DND-41 (cell line): ENCODE measurements at regions not wholly inside any gene's neighbourhood (a gene's known extent, or its start where the extent isn't known, plus 50 kb on each side); places are given as distances from the start of the nearest gene placed in this dataset.

Source experiments
- ATAC-seq: fragments of 200-7000 bp; cut with Tn5 transposase; 3 replicates; pipeline ENCODE4 v1.9.1; 2021; ENCODE audit warnings: low read depth; ENCODE audit not compliant: insufficient read depth
- DNase-seq: peaks from one replicate; pipeline ENCODE4 v3.0.0-alpha.2; 2020
- H2AFZ ChIP-seq: 2 replicates; pipeline ENCODE4 v1.6.0; 2012; ENCODE audit warnings: low read depth, low read length
- H3K27ac ChIP-seq: 2 replicates; pipeline ENCODE4 v1.5.1; 2012; ENCODE audit warnings: low read length, inconsistent platforms
- H3K27me3 ChIP-seq: fragments of 200-600 bp; sonication (generic); 2 replicates; pipeline ENCODE4 v1.6.0; 2012; ENCODE audit warnings: low read length, mild to moderate bottlenecking, inconsistent platforms; ENCODE audit not compliant: insufficient read depth, poor library complexity
- H3K36me3 ChIP-seq: 2 replicates; pipeline ENCODE4 v1.5.1; 2012; ENCODE audit warnings: low read length, inconsistent platforms; ENCODE audit not compliant: insufficient read depth
- H3K4me1 ChIP-seq: 2 replicates; pipeline ENCODE4 v1.5.1; 2012; ENCODE audit warnings: mild to moderate bottlenecking, low read length; ENCODE audit not compliant: insufficient read depth
- H3K4me2 ChIP-seq: 2 replicates; pipeline ENCODE4 v1.6.0; 2012; ENCODE audit warnings: mild to moderate bottlenecking, moderate library complexity, low read length, inconsistent platforms; ENCODE audit not compliant: insufficient read depth
- H3K4me3 ChIP-seq, 2 experiments: fragments of 200-600 bp in 1 of 2; shearing (Covaris generic) in 1 of 2; 2 replicates each; pipeline ENCODE4 v1.5.1; 2012 to 2016; ENCODE audit warnings: inconsistent platforms in 2 of 2, low read length in 2 of 2, mild to moderate bottlenecking in 2 of 2, low read depth in 1 of 2, moderate library complexity in 1 of 2
- H3K79me2 ChIP-seq: 2 replicates; pipeline ENCODE4 v1.6.0; 2012; ENCODE audit warnings: low read length, inconsistent platforms; ENCODE audit not compliant: insufficient read depth
- H3K9ac ChIP-seq: 2 replicates; pipeline ENCODE4 v1.6.0; 2012; ENCODE audit warnings: low read depth, mild to moderate bottlenecking, inconsistent platforms, low read length, moderate library complexity
- H3K9me3 ChIP-seq: 2 replicates; pipeline ENCODE4 v1.5.1; 2012; ENCODE audit warnings: low read length, moderate library complexity, mild to moderate bottlenecking, inconsistent platforms; ENCODE audit not compliant: insufficient read depth, severe bottlenecking
- H4K20me1 ChIP-seq: 2 replicates; pipeline ENCODE4 v1.6.0; 2012; ENCODE audit warnings: low read length; ENCODE audit not compliant: insufficient read depth
- CTCF ChIP-seq: IDR thresholded peaks from 2 replicates; pipeline ENCODE4 v1.5.1; 2012; ENCODE audit warnings: borderline replicate concordance, low read length, moderate library complexity, mild to moderate bottlenecking; ENCODE audit not compliant: poor library complexity, severe bottlenecking; ENCODE audit errors: extremely low read depth
- EZH2 ChIP-seq: IDR thresholded peaks from 3 replicates; pipeline ENCODE4 v1.6.1; 2012; ENCODE audit warnings: borderline replicate concordance, low read depth, mild to moderate bottlenecking, moderate library complexity, low read length, inconsistent platforms; ENCODE audit not compliant: severe bottlenecking

GRCh38 chrX:23610495-23610894, 56.8 kb upstream of the PRDX4 start:
- Histone ChIP-seq H3K4me1 (no peaks in the 10 kb centered on the region), H3K79me2 (no peaks in the 10 kb centered on the region), H3K27ac (no peak overlapping the region), H3K9me3 (no peaks in the 10 kb centered on the region), H2AFZ (no peak overlapping the region), H3K36me3 (no peaks in the 10 kb centered on the region), H4K20me1 (no peaks in the 10 kb centered on the region), H3K9ac (no peak overlapping the region), H3K27me3 (no peaks in the 10 kb centered on the region), H3K4me3 (no peak overlapping the region), H3K4me2 (no peak overlapping the region)
- TF ChIP-seq EZH2 (no peak), CTCF (no peak)
- no peak for ATAC-seq
- DNase-seq, result no peak

GRCh38 chrX:23612846-23613245, 54.4 kb upstream of the PRDX4 start:
- H3K9ac ChIP-seq, result no peak overlapping the region
- DNase-seq, result no peak
- no peak for ATAC-seq
- H2AFZ ChIP-seq, result no peak overlapping the region
- no peaks in the 10 kb centered on the region for H3K36me3 ChIP-seq
- no peak overlapping the region for H3K4me3 ChIP-seq
- H4K20me1 ChIP-seq, result no peaks in the 10 kb centered on the region
- no peaks in the 10 kb centered on the region for H3K9me3 ChIP-seq
- H3K27me3 ChIP-seq, result no peaks in the 10 kb centered on the region
- H3K4me1 ChIP-seq, result no peaks in the 10 kb centered on the region
- no peaks in the 10 kb centered on the region for H3K79me2 ChIP-seq
- TF ChIP-seq CTCF (no peak), EZH2 (no peak)
- no peak overlapping the region for H3K4me2 ChIP-seq
- H3K27ac ChIP-seq, result no peak overlapping the region

- Histone ChIP-seq H4K20me1 (no peaks in the 10 kb centered on the region), H3K9me3 (no peaks in the 10 kb centered on the region), H3K9ac (no peak overlapping the region), H3K4me1 (no peaks in the 10 kb centered on the region), H3K79me2 (no peaks in the 10 kb centered on the region), H3K27ac (no peak overlapping the region), H3K27me3 (no peaks in the 10 kb centered on the region), H3K4me3 (no peak overlapping the region), H2AFZ (no peak overlapping the region), H3K4me2 (no peak overlapping the region), H3K36me3 (no peaks in the 10 kb centered on the region)
- DNase-seq (no peak), ATAC-seq (no peak)
- TF ChIP-seq CTCF (peak; percentile 60), EZH2 (no peak)
Observed at GRCh38 chrX:23616361-23616760, 50.9 kb upstream of the PRDX4 start.
